Endothelial cell of umbilical vein (primary cell): ENCODE measurements at regions not wholly inside any gene's neighbourhood (a gene's known extent, or its start where the extent isn't known, plus 50 kb on each side); places are given as distances from the start of the nearest gene placed in this dataset.

Experiments
- BruUV-seq: library from RNA; stranded (reverse); fragments of 400-500 nt; replicated peaks from 2 replicates; lab custom pipeline; 2021; lab: Mats Ljungman, UMichigan
- CTCF ChIA-PET: fragments of 300-600, 350-600 bp; sonication (Branson Sonifier 250); formaldehyde crosslinking; loops from one replicate; lab custom pipeline; 2021; ENCODE audit warnings: antibody characterized with exemption, inconsistent platforms; lab: Charles Lee
- POLR2A ChIA-PET: fragments of 300-600, 350-600 bp; sonication (Branson Sonifier 250); formaldehyde crosslinking; loops from one replicate; lab custom pipeline; 2021; ENCODE audit warnings: antibody characterized with exemption, inconsistent platforms; lab: Charles Lee
- DNase-seq: peaks from one replicate; pipeline ENCODE4 v3.0.0-alpha.2; 2011; ENCODE audit warnings: low read depth, low spot score
- FAIRE-seq: peaks from 2 replicates; lab custom pipeline; 2011; peaks lifted over from hg19 to GRCh38; lab: Jason Lieb, UNC
- H2AFZ ChIP-seq: 2 replicates; pipeline ENCODE4 v1.6.0; 2012; ENCODE audit warnings: low read depth, low read length, control low read depth, inconsistent platforms
- H3K27ac ChIP-seq: 2 replicates; pipeline ENCODE4 v1.5.1; 2011; ENCODE audit warnings: low read depth, mild to moderate bottlenecking, control low read depth, low read length, moderate library complexity; ENCODE audit not compliant: insufficient read depth
- H3K27me3 ChIP-seq, 2 experiments: 2 replicates each; pipeline versions ENCODE4 v1.6.0 to v1.6.1; 2011; ENCODE audit warnings: low read length in 2 of 2, mixed read lengths in 1 of 2; ENCODE audit not compliant: control insufficient read depth in 2 of 2, insufficient read depth in 2 of 2
- H3K36me3 ChIP-seq, 2 experiments: 2 replicates in 1 of 2; 3 replicates in 1 of 2; pipeline ENCODE4 v1.5.1; 2011; ENCODE audit warnings: low read length in 2 of 2, mild to moderate bottlenecking in 1 of 2, moderate library complexity in 1 of 2; ENCODE audit not compliant: control insufficient read depth in 2 of 2, insufficient read depth in 2 of 2; ENCODE audit errors: extremely low read depth in 1 of 2
- H3K4me1 ChIP-seq: 3 replicates; pipeline ENCODE4 v1.5.1; 2011; ENCODE audit warnings: mild to moderate bottlenecking, low read length; ENCODE audit not compliant: control insufficient read depth, insufficient read depth; ENCODE audit errors: extremely low read depth
- H3K4me2 ChIP-seq: 2 replicates; pipeline ENCODE4 v1.6.1; 2011; ENCODE audit warnings: low read length, control low read depth, mixed read lengths; ENCODE audit not compliant: insufficient read depth
- H3K4me3 ChIP-seq, 3 experiments: fragments of 200-600 bp in 1 of 3; sonication (generic), shearing (Covaris generic) in 1 of 3; replicated peaks in 1 of 3; 2 replicates each; pipeline ENCODE4 v1.5.1; 2011 to 2016; ENCODE audit warnings: control low read depth in 3 of 3, low read length in 3 of 3, mild to moderate bottlenecking in 2 of 3, inconsistent platforms in 1 of 3, low read depth in 1 of 3, moderate library complexity in 1 of 3; ENCODE audit not compliant: insufficient read depth in 1 of 3
- H3K79me2 ChIP-seq: 2 replicates; pipeline ENCODE4 v1.6.0; 2012; ENCODE audit warnings: low read length, inconsistent platforms; ENCODE audit not compliant: control insufficient read depth, insufficient read depth
- H3K9ac ChIP-seq: replicated peaks from 2 replicates; pipeline ENCODE3; 2011; ENCODE audit warnings: low read length, control low read depth; ENCODE audit not compliant: insufficient read depth; ENCODE audit errors: extremely low read depth
- H3K9me1 ChIP-seq: replicated peaks from 3 replicates; pipeline ENCODE4 v1.6.0; 2011; ENCODE audit warnings: mild to moderate bottlenecking, low read length; ENCODE audit not compliant: control insufficient read depth, insufficient read depth; ENCODE audit errors: extremely low read depth
- H3K9me3 ChIP-seq: replicated peaks from 2 replicates; pipeline ENCODE4 v1.5.1; 2012; ENCODE audit warnings: low read length, inconsistent platforms; ENCODE audit not compliant: control insufficient read depth, insufficient read depth
- H4K20me1 ChIP-seq: replicated peaks from 2 replicates; pipeline ENCODE3; 2011; ENCODE audit warnings: mild to moderate bottlenecking, low read length; ENCODE audit not compliant: control insufficient read depth, insufficient read depth; ENCODE audit errors: extremely low read depth
- CTCF ChIP-seq, 2 donors: IDR thresholded peaks; 1 replicate in 1 of 2; 2 replicates in 1 of 2; pipeline ENCODE4 v1.5.1; 2011; ENCODE audit warnings: low read length in 2 of 2, mild to moderate bottlenecking in 2 of 2, moderate library complexity in 2 of 2, control low read depth in 1 of 2, inconsistent platforms in 1 of 2, low read depth in 1 of 2; ENCODE audit not compliant: insufficient read depth in 1 of 2; ENCODE audit errors: extremely low read depth in 1 of 2
- EZH2 ChIP-seq: IDR thresholded peaks from 2 replicates; pipeline ENCODE4 v1.6.1; 2012; ENCODE audit warnings: borderline replicate concordance, low read depth, mild to moderate bottlenecking, moderate library complexity, low read length, inconsistent platforms; ENCODE audit not compliant: severe bottlenecking
- FOS ChIP-seq: IDR thresholded peaks from 2 replicates; pipeline ENCODE4 v1.6.1; 2011; ENCODE audit warnings: mild to moderate bottlenecking, low read length, moderate library complexity, borderline replicate concordance; ENCODE audit not compliant: insufficient read depth
- GATA2 ChIP-seq: IDR thresholded peaks from 2 replicates; pipeline ENCODE4 v1.7.0; 2011; ENCODE audit warnings: low read depth, mild to moderate bottlenecking, moderate library complexity, mixed read lengths, low read length; ENCODE audit not compliant: insufficient read length, insufficient read depth
- JUN ChIP-seq: IDR thresholded peaks from 2 replicates; pipeline ENCODE4 v1.6.1; 2011; ENCODE audit warnings: borderline replicate concordance, low read depth; ENCODE audit not compliant: insufficient read length, insufficient read depth
- MAX ChIP-seq: IDR thresholded peaks from 2 replicates; pipeline ENCODE4 v1.6.1; 2011; ENCODE audit not compliant: insufficient read depth, insufficient read length
- MYC ChIP-seq: IDR thresholded peaks from one replicate; pipeline ENCODE4 v1.6.1; 2011; ENCODE audit warnings: mild to moderate bottlenecking, low read depth, low read length
- POLR2A ChIP-seq: IDR thresholded peaks from 2 replicates; pipeline ENCODE4 v1.6.1; 2012; ENCODE audit warnings: low read depth, mild to moderate bottlenecking, control low read depth, low read length
- dilution Hi-C: fragments of 300-500 bp; cut with MboI; formaldehyde crosslinking; loops from one replicate; pipeline ENCODE4 v1.15.0; 2019; ENCODE audit warnings: low sequenced_read_pairs; ENCODE audit not compliant: extremely low pct_ligation_motif_present
- intact Hi-C: fragments of 100-400 bp; cut with micrococcal nuclease; formaldehyde crosslinking; loops from one replicate; pipeline ENCODE4 v1.10.0; 2022

DNA sequence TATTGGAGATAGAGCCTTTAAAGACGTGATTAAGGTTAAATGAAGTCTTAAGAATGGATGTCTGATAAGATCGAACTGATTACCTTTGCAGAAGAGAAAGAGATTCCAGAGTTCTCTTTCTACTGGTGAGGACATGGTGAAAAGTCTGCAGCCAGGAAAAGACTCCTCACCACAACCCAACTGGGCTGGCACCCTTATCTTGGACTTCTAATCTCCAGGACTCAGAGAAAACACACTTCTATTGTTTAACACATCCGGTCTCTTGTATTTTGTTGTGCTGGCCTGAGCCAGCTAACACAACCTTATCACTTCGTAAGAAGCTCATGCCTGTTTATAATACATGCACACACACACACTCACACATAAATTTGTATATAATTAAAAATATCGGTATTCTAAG lies 489.1 kb downstream of the PRDM9 start:
- no peak overlapping the region for H3K27ac ChIP-seq
- dilution Hi-C loops: no loop called here
- H3K9ac ChIP-seq: no peak overlapping the region
- H3K4me1 ChIP-seq: no peaks in the 10 kb centered on the region
- DNase-seq (no peak), FAIRE-seq (no peak)
- intact Hi-C loops: no loop called here
- no peaks in the 10 kb centered on the region for H3K9me1 ChIP-seq
- no peak overlapping the region for H3K4me3 ChIP-seq
- H3K4me2 ChIP-seq: no peak overlapping the region
- H4K20me1 ChIP-seq: no peaks in the 10 kb centered on the region
- BruUV-seq: no TSS peak
- no peak overlapping the region for H2AFZ ChIP-seq
- no peaks in the 10 kb centered on the region for H3K79me2 ChIP-seq
- no peaks in the 10 kb centered on the region for H3K36me3 ChIP-seq
- ChIA-PET CTCF (no interaction called here), POLR2A (no interaction called here)
- H3K9me3 ChIP-seq: no peaks in the 10 kb centered on the region
- peak; percentile 33 for TF ChIP-seq GATA2
- TF ChIP-seq CTCF (IDR thresholded peaks at IDR 0.05; ENCODE audit: extremely low read depth in 1 of 2, insufficient read depth in 1 of 2, low read depth in 1 of 2, low read length in 2 of 2): no peak
- no peak for TF ChIP-seq JUN
- H3K27me3 ChIP-seq: no peaks in the 10 kb centered on the region

GRCh38 chr5:24005384-24005783 lies 498.0 kb downstream of the PRDM9 start:
- no peaks in the 10 kb centered on the region for H3K9me1 ChIP-seq
- H4K20me1 ChIP-seq: no peaks in the 10 kb centered on the region
- H3K4me2 ChIP-seq: no peak overlapping the region
- no peaks in the 10 kb centered on the region for H3K27me3 ChIP-seq
- H3K4me3 ChIP-seq: no peak overlapping the region
- FAIRE-seq (no peak), DNase-seq (no peak)
- no peak overlapping the region for H2AFZ ChIP-seq
- POLR2A ChIA-PET: no interaction called here
- no TSS peak for BruUV-seq
- intact Hi-C loops: no loop called here
- H3K27ac ChIP-seq: no peak overlapping the region
- no peaks in the 10 kb centered on the region for H3K4me1 ChIP-seq
- CTCF ChIA-PET: no interaction called here
- dilution Hi-C loops: no loop called here
- H3K36me3 ChIP-seq: no peaks in the 10 kb centered on the region
- H3K79me2 ChIP-seq: no peaks in the 10 kb centered on the region
- no peak for TF ChIP-seq FOS
- TF ChIP-seq CTCF (IDR thresholded peaks at IDR 0.05; ENCODE audit: extremely low read depth in 1 of 2, insufficient read depth in 1 of 2, low read depth in 1 of 2, low read length in 2 of 2): no peak
- no peak for TF ChIP-seq MAX
- TF ChIP-seq POLR2A: no peak
- no peak for TF ChIP-seq JUN
- TF ChIP-seq EZH2: no peak
- no peak for TF ChIP-seq MYC
- no peak for TF ChIP-seq GATA2
- peaks cover 6% of the 10 kb centered on the region for H3K9me3 ChIP-seq
- H3K9ac ChIP-seq: no peak overlapping the region
